ENCODE measurements at regions not wholly inside any gene's neighbourhood (a gene's known extent, or its start where the extent isn't known, plus 50 kb on each side); places are given as distances from the start of the nearest gene placed in this dataset.

DNA sequence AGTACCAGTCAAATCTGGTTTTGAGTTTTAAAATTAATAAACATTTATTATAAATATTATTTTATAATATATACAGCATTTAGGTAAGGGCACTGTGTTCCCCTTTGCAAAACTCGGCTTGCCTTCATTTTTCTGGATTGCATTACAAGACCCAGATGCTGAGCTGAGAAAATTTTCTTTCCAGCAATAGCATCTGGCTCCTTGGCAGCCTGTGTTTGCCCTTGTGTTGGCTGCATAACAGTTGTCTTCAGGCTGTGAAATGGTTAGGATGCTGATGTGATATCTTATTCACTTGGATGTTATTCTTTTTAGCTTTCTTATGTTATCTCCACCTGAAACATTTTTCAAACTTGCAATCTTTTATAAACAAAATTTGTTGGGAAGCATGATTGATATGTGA is 784.4 kb downstream of the DACH1 start:
- TF ChIP-seq, protein P1, sequence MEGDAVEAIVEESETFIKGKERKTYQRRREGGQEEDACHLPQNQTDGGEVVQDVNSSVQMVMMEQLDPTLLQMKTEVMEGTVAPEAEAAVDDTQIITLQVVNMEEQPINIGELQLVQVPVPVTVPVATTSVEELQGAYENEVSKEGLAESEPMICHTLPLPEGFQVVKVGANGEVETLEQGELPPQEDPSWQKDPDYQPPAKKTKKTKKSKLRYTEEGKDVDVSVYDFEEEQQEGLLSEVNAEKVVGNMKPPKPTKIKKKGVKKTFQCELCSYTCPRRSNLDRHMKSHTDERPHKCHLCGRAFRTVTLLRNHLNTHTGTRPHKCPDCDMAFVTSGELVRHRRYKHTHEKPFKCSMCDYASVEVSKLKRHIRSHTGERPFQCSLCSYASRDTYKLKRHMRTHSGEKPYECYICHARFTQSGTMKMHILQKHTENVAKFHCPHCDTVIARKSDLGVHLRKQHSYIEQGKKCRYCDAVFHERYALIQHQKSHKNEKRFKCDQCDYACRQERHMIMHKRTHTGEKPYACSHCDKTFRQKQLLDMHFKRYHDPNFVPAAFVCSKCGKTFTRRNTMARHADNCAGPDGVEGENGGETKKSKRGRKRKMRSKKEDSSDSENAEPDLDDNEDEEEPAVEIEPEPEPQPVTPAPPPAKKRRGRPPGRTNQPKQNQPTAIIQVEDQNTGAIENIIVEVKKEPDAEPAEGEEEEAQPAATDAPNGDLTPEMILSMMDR (IDR thresholded peaks at IDR 0.05; ENCODE audit: extremely low read depth in 1 of 2, insufficient read depth in 1 of 2, low read depth in 1 of 2, low read length in 2 of 2) = no peak
- no peak for TF ChIP-seq POLR2A (IDR thresholded peaks at IDR 0.05; ENCODE audit: low read depth, low read length)
- TF ChIP-seq EZH2 (IDR thresholded peaks at IDR 0.05; ENCODE audit: borderline replicate concordance, low read depth, low read length, severe bottlenecking) = no peak
- TF ChIP-seq FOS (IDR thresholded peaks at IDR 0.05; ENCODE audit: borderline replicate concordance, insufficient read depth, low read length) = no peak
- TF ChIP-seq GATA2 (IDR thresholded peaks at IDR 0.05; ENCODE audit: insufficient read depth, insufficient read length, low read depth, low read length) = no peak
- TF ChIP-seq POLR2AphosphoS5 (IDR thresholded peaks at IDR 0.05; ENCODE audit: insufficient read depth, low read depth, low read length) = no peak
- TF ChIP-seq, protein P2, sequence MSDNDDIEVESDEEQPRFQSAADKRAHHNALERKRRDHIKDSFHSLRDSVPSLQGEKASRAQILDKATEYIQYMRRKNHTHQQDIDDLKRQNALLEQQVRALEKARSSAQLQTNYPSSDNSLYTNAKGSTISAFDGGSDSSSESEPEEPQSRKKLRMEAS (IDR thresholded peaks at IDR 0.05; ENCODE audit: insufficient read depth, insufficient read length) = no peak
